Stomach (tissue), 8 donors: ENCODE measurements at regions not wholly inside any gene's neighbourhood (a gene's known extent, or its start where the extent isn't known, plus 50 kb on each side); places are given as distances from the start of the nearest gene placed in this dataset.

Experiments
- DNase-seq, 2 donors: peaks; one replicate each; pipeline versions ENCODE4 v3.0.0 to v3.0.0-alpha.2; 2013 to 2019
- H3K27ac ChIP-seq, 5 donors: fragments of 200-600 bp in 4 of 5; sonication (generic) in 4 of 5; one replicate each; pipeline ENCODE4 v1.5.1; 2013 to 2019; ENCODE audit warnings: mild to moderate bottlenecking in 1 of 5, moderate library complexity in 1 of 5
- H3K27me3 ChIP-seq, 3 donors: fragments of 200-600 bp; sonication (generic); one replicate each; pipeline ENCODE4 v1.5.1; 2017 to 2019; ENCODE audit warnings: mixed run types in 1 of 3
- H3K36me3 ChIP-seq, 4 donors: fragments of 200-600 bp; sonication (generic); 1 replicate in 3 of 4; 2 replicates in 1 of 4; pipeline ENCODE4 v1.5.1; 2016 to 2019
- H3K4me1 ChIP-seq, 4 donors: fragments of 200-600 bp; sonication (generic); one replicate each; pipeline ENCODE4 v1.5.1; 2016 to 2019
- H3K4me3 ChIP-seq, 4 donors: fragments of 200-600 bp; sonication (generic) in 3 of 4; one replicate each; pipeline ENCODE4 v1.5.1; 2016 to 2019; ENCODE audit warnings: mild to moderate bottlenecking in 1 of 4
- H3K9me3 ChIP-seq, 4 donors: fragments of 200-600 bp; sonication (generic); one replicate each; pipeline ENCODE4 v1.5.1; 2016 to 2019
- CTCF ChIP-seq, 7 experiments: fragments of 450-650 bp in 4 of 7; fragments of 200-600 bp in 3 of 7; sonication (generic) in 3 of 7; IDR thresholded peaks; one replicate each; pipeline ENCODE4 v1.5.1; 2016 to 2019; ENCODE audit warnings: antibody characterized with exemption in 7 of 7, control low read depth in 2 of 7, mild to moderate bottlenecking in 1 of 7
- EP300 ChIP-seq: sonication (generic); formaldehyde crosslinking; IDR thresholded peaks from one replicate; pipeline ENCODE4 v1.6.1; 2017; ENCODE audit warnings: antibody characterized with exemption
- POLR2A ChIP-seq, 4 donors: fragments of 450-650 bp; IDR thresholded peaks; one replicate each; pipeline ENCODE4 v1.6.1; 2016; ENCODE audit warnings: antibody characterized with exemption in 4 of 4, control low read depth in 2 of 4, mild to moderate bottlenecking in 1 of 4, moderate library complexity in 1 of 4
- POLR2AphosphoS5 ChIP-seq, 3 donors: sonication (generic); formaldehyde crosslinking; IDR thresholded peaks; one replicate each; pipeline ENCODE4 v1.6.1; 2016; ENCODE audit warnings: antibody characterized with exemption in 3 of 3
- WGBS, 5 donors: extraction: QIAGEN DNeasy Blood & Tissue Kit in 3 of 5; methylation state at CpG; one replicate each; pipeline versions ENCODE4 v1.1.5 to v1.1.7; 2013 to 2018; 5-methylcytosine and 5-hydroxymethylcytosine counted together
- intact Hi-C: fragments of 100-400 bp; cut with DNase I; formaldehyde crosslinking; loops from one replicate; pipeline ENCODE4 v1.15.1; 2023; ENCODE audit warnings: low total_unique reads
- donor health status: healthy with polysubstance abuse.
- donor health status: Bipolar disorder and iron deficiency.
- donor health status: healthy.

DNA sequence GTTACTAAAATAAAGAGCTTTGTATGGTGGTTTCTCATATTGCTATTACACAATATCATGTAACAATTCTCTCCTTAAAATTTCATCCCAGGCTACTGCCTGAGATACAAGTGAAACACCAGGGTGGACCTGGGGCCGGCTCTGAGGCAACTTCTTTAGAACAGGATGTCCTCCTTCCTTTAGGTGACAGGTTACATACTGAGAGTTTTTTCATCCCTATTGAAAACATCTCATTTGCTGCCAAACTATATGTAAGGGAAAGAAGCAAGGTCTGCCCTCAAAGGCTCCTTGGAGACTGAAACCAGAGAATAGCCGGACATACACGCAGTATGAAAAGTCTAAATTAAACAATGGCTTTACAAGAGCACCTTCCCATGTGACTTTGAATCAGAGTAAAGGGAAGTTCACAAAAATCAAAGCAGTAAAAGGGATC is 139.9 kb downstream of the DUSP6 start:
- TF ChIP-seq EP300 (no peak), POLR2AphosphoS5 (IDR thresholded peaks at IDR 0.05) (peak in 1 of 3 donors; percentile 32), CTCF (IDR thresholded peaks at IDR 0.05) (no peak), POLR2A (IDR thresholded peaks at IDR 0.05) (no peak)
- 18 to 53% (median 31%) methylated on average over 3 of the region's 3 CpGs for WGBS, 5 donors
- Histone ChIP-seq H3K4me3 (no peak overlapping the region), H3K27ac (peak overlapping the region in 3 of 5 donors; percentile 34 to 74 (median 49)), H3K4me1 (peaks cover 0 to 21% (median 10%) of the 10 kb centered on the region in 4 donors), H3K27me3 (no peaks in the 10 kb centered on the region), H3K36me3 (no peaks in the 10 kb centered on the region), H3K9me3 (no peaks in the 10 kb centered on the region)
- intact Hi-C loops: no loop called here
- peak; percentile 34 to 53 for DNase-seq

GRCh38 chr12:89211456-89211855 is 140.8 kb downstream of the DUSP6 start:
- Histone ChIP-seq H3K9me3 (no peaks in the 10 kb centered on the region), H3K4me1 (peaks cover 0 to 24% (median 10%) of the 10 kb centered on the region in 4 donors), H3K27me3 (no peaks in the 10 kb centered on the region), H3K4me3 (no peak overlapping the region), H3K36me3 (no peaks in the 10 kb centered on the region), H3K27ac (peak overlapping the region in 2 of 5 donors; percentile 34 to 74)
- no peak for TF ChIP-seq CTCF (IDR thresholded peaks at IDR 0.05)
- TF ChIP-seq POLR2A (IDR thresholded peaks at IDR 0.05): no peak
- TF ChIP-seq EP300: no peak
- TF ChIP-seq POLR2AphosphoS5 (IDR thresholded peaks at IDR 0.05): no peak
- DNase-seq: no peak
- whole genome bisulfite sequencing, 5 donors: 94 to 100% (median 95%) methylated on average over 1 of the region's 1 CpG
- intact Hi-C loops: no loop called here

GRCh38 chr12:89210277-89210676 is 142.0 kb downstream of the DUSP6 start:
- TF ChIP-seq POLR2AphosphoS5 (IDR thresholded peaks at IDR 0.05): no peak
- no peak for TF ChIP-seq POLR2A (IDR thresholded peaks at IDR 0.05)
- no peak for TF ChIP-seq CTCF (IDR thresholded peaks at IDR 0.05)
- no peak for TF ChIP-seq EP300
- intact Hi-C loops: no loop called here
- Histone ChIP-seq H3K27ac (no peak overlapping the region), H3K36me3 (no peaks in the 10 kb centered on the region), H3K4me3 (no peak overlapping the region), H3K27me3 (no peaks in the 10 kb centered on the region), H3K4me1 (peaks cover 0 to 24% (median 10%) of the 10 kb centered on the region in 4 donors), H3K9me3 (no peaks in the 10 kb centered on the region)
- WGBS, 5 donors: 83 to 89% (median 88%) methylated on average over 2 of the region's 2 CpGs
- DNase-seq: no peak

- DNase-seq: no peak
- H3K27ac ChIP-seq: no peak overlapping the region
- H3K9me3 ChIP-seq: no peaks in the 10 kb centered on the region
- no peak overlapping the region for H3K4me3 ChIP-seq
- H3K27me3 ChIP-seq: no peaks in the 10 kb centered on the region
- H3K4me1 ChIP-seq: peaks cover 0 to 23% (median 10%) of the 10 kb centered on the region in 4 donors
- no peak for TF ChIP-seq POLR2AphosphoS5 (IDR thresholded peaks at IDR 0.05)
- TF ChIP-seq CTCF (IDR thresholded peaks at IDR 0.05): no peak
- no peak for TF ChIP-seq EP300
- TF ChIP-seq POLR2A (IDR thresholded peaks at IDR 0.05): no peak
- 61 to 76% (median 70%) methylated on average over 2 of the region's 2 CpGs for WGBS, 5 donors
- intact Hi-C loops: no loop called here
- no peaks in the 10 kb centered on the region for H3K36me3 ChIP-seq
These were observed 143.6 kb downstream of the DUSP6 start for GRCh38 chr12:89208661-89209096.
